GM12878 (cell line): ENCODE measurements at regions not wholly inside any gene's neighbourhood (a gene's known extent, or its start where the extent isn't known, plus 50 kb on each side); places are given as distances from the start of the nearest gene placed in this dataset.

Experiments
- ATAC-seq: fragments of 200-7000 bp; cut with Tn5 transposase; 3 replicates; pipeline ENCODE4 v1.9.1; 2020; ENCODE audit warnings: mild to moderate bottlenecking, moderate library complexity
- BruUV-seq: library from RNA; stranded (reverse); fragments of 400-500 nt; replicated peaks from 2 replicates; lab custom pipeline; 2021; lab: Mats Ljungman, UMichigan
- CTCF ChIA-PET: fragments of 300-600 bp; sonication (Branson Sonifier 250); formaldehyde crosslinking; extraction: SDS; loops from one replicate; lab custom pipeline; 2021; ENCODE audit warnings: inconsistent platforms; lab: Yijun Ruan, JAX
- POLR2A ChIA-PET: fragments of 350-600 bp; formaldehyde crosslinking; extraction: SDS; loops from one replicate; lab custom pipeline; 2021; ENCODE audit warnings: inconsistent platforms; lab: Charles Lee
- RAD21 ChIA-PET: fragments of 300-600 bp; sonication (Branson Sonifier 250); formaldehyde crosslinking; loops from one replicate; lab custom pipeline; 2023; ENCODE audit warnings: antibody characterized with exemption; ENCODE audit not compliant: unreplicated experiment; lab: Charles Lee
- SMC1A ChIA-PET: fragments of 300-600 bp; sonication (Branson Sonifier 250); formaldehyde crosslinking; loops from one replicate; lab custom pipeline; 2023; ENCODE audit not compliant: unreplicated experiment, uncharacterized antibody; lab: Charles Lee
- DNase-seq: peaks from one replicate; pipeline ENCODE4 v3.0.0-alpha.2; 2011; ENCODE audit warnings: low read depth, low spot score
- FAIRE-seq: peaks from 3 replicates; lab custom pipeline; 2011; peaks lifted over from hg19 to GRCh38; lab: Jason Lieb, UNC
- H2AFZ ChIP-seq: 2 replicates; pipeline ENCODE4 v1.6.0; 2011; ENCODE audit warnings: low read depth, low read length, control low read depth; ENCODE audit not compliant: control insufficient read depth
- H3K27ac ChIP-seq: 2 replicates; pipeline ENCODE4 v1.5.1; 2011; ENCODE audit warnings: control low read depth; ENCODE audit not compliant: control insufficient read depth, insufficient read depth
- H3K27me3 ChIP-seq, 2 experiments: replicated peaks in 1 of 2; 2 replicates each; pipeline versions ENCODE4 v1.6.0 to v1.6.1; 2011; ENCODE audit warnings: low read length in 1 of 2; ENCODE audit not compliant: control insufficient read depth in 2 of 2, insufficient read depth in 2 of 2
- H3K36me3 ChIP-seq, 2 experiments: 2 replicates each; pipeline ENCODE4 v1.5.1; 2011; ENCODE audit warnings: low read length in 1 of 2; ENCODE audit not compliant: control insufficient read depth in 2 of 2, insufficient read depth in 2 of 2
- H3K4me1 ChIP-seq: 2 replicates; pipeline ENCODE4 v1.6.1; 2011; ENCODE audit warnings: mild to moderate bottlenecking, low read length, moderate library complexity, mixed read lengths; ENCODE audit not compliant: control insufficient read depth, insufficient read depth
- H3K4me2 ChIP-seq: 2 replicates; pipeline ENCODE4 v1.6.0; 2011; ENCODE audit warnings: control low read depth; ENCODE audit not compliant: control insufficient read depth, insufficient read depth
- H3K4me3 ChIP-seq: fragments of 200-600 bp; sonication (generic); 2 replicates; pipeline ENCODE4 v1.5.1; 2016
- H3K79me2 ChIP-seq: 2 replicates; pipeline ENCODE4 v1.6.0; 2011; ENCODE audit warnings: low read length; ENCODE audit not compliant: control insufficient read depth, insufficient read depth
- H3K9ac ChIP-seq: 2 replicates; pipeline ENCODE4 v1.8.0; 2011; ENCODE audit warnings: low read length, control low read depth, mixed read lengths; ENCODE audit not compliant: control insufficient read depth, insufficient read depth
- H3K9me3 ChIP-seq: replicated peaks from 3 replicates; pipeline ENCODE4 v1.5.1; 2011; ENCODE audit warnings: mild to moderate bottlenecking, low read length; ENCODE audit not compliant: control insufficient read depth, insufficient read depth
- H4K20me1 ChIP-seq: 2 replicates; pipeline ENCODE4 v1.6.0; 2011; ENCODE audit not compliant: control insufficient read depth, insufficient read depth
- BMI1 ChIP-seq: fragments of 450-650 bp; IDR thresholded peaks from 2 replicates; pipeline ENCODE4 v1.6.1; 2016; ENCODE audit warnings: mild to moderate bottlenecking, moderate library complexity, borderline replicate concordance
- CBFB ChIP-seq: IDR thresholded peaks from 2 replicates; pipeline ENCODE4 v1.6.1; 2016; ENCODE audit warnings: antibody characterized with exemption, low read depth
- HCFC1 ChIP-seq: fragments of 150-350 bp; IDR thresholded peaks from 2 replicates; pipeline ENCODE4 v1.6.1; 2014; ENCODE audit warnings: low read length
- HDAC2 ChIP-seq: fragments of 200-600 bp; sonication (generic); IDR thresholded peaks from 2 replicates; pipeline ENCODE4 v1.6.1; 2017
- KDM1A ChIP-seq: fragments of 200-600 bp; sonication (generic); IDR thresholded peaks from 2 replicates; pipeline ENCODE4 v1.6.1; 2016; ENCODE audit warnings: borderline replicate concordance
- KLF5 ChIP-seq: fragments of 450-650 bp; IDR thresholded peaks from 2 replicates; pipeline ENCODE4 v1.6.1; 2014; ENCODE audit warnings: mild to moderate bottlenecking; ENCODE audit not compliant: partially characterized antibody
- MXI1 ChIP-seq: fragments of 150-350 bp; IDR thresholded peaks from 2 replicates; pipeline ENCODE4 v1.6.1; 2011; ENCODE audit warnings: low read depth, mild to moderate bottlenecking, inconsistent platforms, low read length, improper control_type of control experiment
- MYB ChIP-seq: fragments of 150-350 bp; IDR thresholded peaks from 2 replicates; pipeline ENCODE4 v1.6.1; 2014; ENCODE audit warnings: mild to moderate bottlenecking, low read depth, low read length, borderline replicate concordance
- PKNOX1 ChIP-seq: fragments of 450-650 bp; IDR thresholded peaks from 2 replicates; pipeline ENCODE4 v1.6.1; 2016; ENCODE audit warnings: mild to moderate bottlenecking
- POLR2AphosphoS2 ChIP-seq: IDR thresholded peaks from 2 replicates; pipeline ENCODE4 v1.6.1; 2011; ENCODE audit warnings: low read depth, mild to moderate bottlenecking, low read length, improper control_type of control experiment, moderate library complexity
- RCOR1 ChIP-seq: conservative IDR thresholded peaks from 2 replicates; pipeline ENCODE4 v1.6.1; 2012; ENCODE audit warnings: low read depth, low read length, improper control_type of control experiment
- SKIL ChIP-seq: fragments of 450-650 bp; IDR thresholded peaks from 2 replicates; pipeline ENCODE4 v1.6.1; 2017; ENCODE audit warnings: mild to moderate bottlenecking, low read depth, inconsistent platforms; ENCODE audit not compliant: poor library complexity, severe bottlenecking
- SMAD1 ChIP-seq: fragments of 450-650 bp; IDR thresholded peaks from 2 replicates; pipeline ENCODE4 v1.6.1; 2018; ENCODE audit warnings: mild to moderate bottlenecking, low read depth; ENCODE audit not compliant: partially characterized antibody
- SMARCA5 ChIP-seq: fragments of 450-650 bp; IDR thresholded peaks from 2 replicates; pipeline ENCODE4 v1.6.1; 2017; ENCODE audit warnings: mild to moderate bottlenecking
- SREBF2 ChIP-seq: IDR thresholded peaks from 2 replicates; pipeline ENCODE4 v1.6.1; 2012; ENCODE audit warnings: mild to moderate bottlenecking, low read length
- SUZ12 ChIP-seq: fragments of 200-600 bp; sonication (generic); IDR thresholded peaks from one replicate; pipeline ENCODE4 v1.6.1; 2018; ENCODE audit warnings: antibody characterized with exemption, mild to moderate bottlenecking; ENCODE audit not compliant: unreplicated experiment
- WGBS: methylation state at CpG from one replicate; pipeline ENCODE4 v1.1.6; 2016; ENCODE audit warnings: low lambda C conversion rate; ENCODE audit not compliant: insufficient replicate concordance, insufficient coverage; ENCODE audit errors: missing lambda C conversion rate; 5-methylcytosine and 5-hydroxymethylcytosine counted together
- in situ Hi-C: fragments of 300-500 bp; cut with MboI; formaldehyde crosslinking; loops from 9 replicates; pipeline ENCODE4 v1.14.3; 2018; ENCODE audit warnings: mixed read lengths
- intact Hi-C: fragments of 100-400 bp; cut with micrococcal nuclease; formaldehyde crosslinking; loops from one replicate; pipeline ENCODE4 v1.14.2; 2022; ENCODE audit not compliant: unreplicated experiment

GRCh38 chr4:53693408-53693807, 102.1 kb upstream of the LNX1 start:
- FAIRE-seq (no peak), DNase-seq (no peak), ATAC-seq (no peak)
- WGBS = 63% methylated on average over 4 of the region's 4 CpGs
- CTCF ChIA-PET = interaction anchor here (6.1 kb wide), 1 partner anchor 13 kb away, joined by 39 read pairs; no protein-coding TSS in a partner anchor
- no peaks in the 10 kb centered on the region for H3K27me3 ChIP-seq
- H3K9ac ChIP-seq = no peak overlapping the region
- no peak overlapping the region for H3K4me3 ChIP-seq
- in situ Hi-C loops = no loop called here
- H4K20me1 ChIP-seq = no peaks in the 10 kb centered on the region
- intact Hi-C loops = no loop called here
- H3K4me1 ChIP-seq = peaks cover 7% of the 10 kb centered on the region
- H3K79me2 ChIP-seq = no peaks in the 10 kb centered on the region
- H3K4me2 ChIP-seq = no peak overlapping the region
- RAD21 ChIA-PET = interaction anchor here (0.8 to 5.3 kb wide), 5 partner anchors 10 to 72 kb away, joined by 3 to 31 read pairs (median 4); no protein-coding TSS in a partner anchor
- H2AFZ ChIP-seq = no peak overlapping the region
- no peaks in the 10 kb centered on the region for H3K36me3 ChIP-seq
- BruUV-seq = no TSS peak
- H3K9me3 ChIP-seq = no peaks in the 10 kb centered on the region; the same call in 2 of the 3 replicates
- TF ChIP-seq RCOR1 (no peak), SMARCA5 (no peak), HDAC2 (no peak), SUZ12 (no peak), KDM1A (no peak), KLF5 (no peak), POLR2AphosphoS2 (no peak), HCFC1 (no peak), CBFB (no peak), BMI1 (no peak), SMAD1 (no peak), PKNOX1 (no peak), SKIL (no peak), SREBF2 (no peak), MXI1 (no peak), MYB (no peak)
- SMC1A ChIA-PET = interaction anchor here (0.6 to 7.8 kb wide), 8 partner anchors 8 to 267 kb away, joined by 3 to 101 read pairs (median 3); no protein-coding TSS in a partner anchor
- H3K27ac ChIP-seq = no peak overlapping the region
- POLR2A ChIA-PET = interaction anchor here (0.9 to 1.0 kb wide), 2 partner anchors 41 to 53 kb away, joined by 3 read pairs; no protein-coding TSS in a partner anchor
